WTC11 (cell line): ENCODE measurements at regions not wholly inside any gene's neighbourhood (a gene's known extent, or its start where the extent isn't known, plus 50 kb on each side); places are given as distances from the start of the nearest gene placed in this dataset.

Experiments
- ESRRA ChIP-seq: sonication (generic); formaldehyde crosslinking; IDR thresholded peaks from 2 replicates; pipeline ENCODE4 v1.8.1; 2022; ENCODE audit warnings: mild to moderate bottlenecking, missing genetic modification reagents, borderline replicate concordance
- NR2C2 ChIP-seq: sonication (generic); formaldehyde crosslinking; IDR thresholded peaks from 2 replicates; pipeline ENCODE4 v1.8.0; 2022; ENCODE audit warnings: mild to moderate bottlenecking, missing genetic modification reagents
- TEAD1 ChIP-seq: sonication (generic); formaldehyde crosslinking; IDR thresholded peaks from 2 replicates; pipeline ENCODE4 v1.8.0; 2022; ENCODE audit warnings: mild to moderate bottlenecking, missing genetic modification reagents
- ZNF416 ChIP-seq: fragments of 250-450 bp; sonication (Bioruptor Pico); IDR thresholded peaks from 2 replicates; pipeline ENCODE4 v1.9.0; 2021; ENCODE audit warnings: mild to moderate bottlenecking, inconsistent platforms
- ZSCAN18 ChIP-seq: fragments of 250-450 bp; sonication (Bioruptor Pico); IDR thresholded peaks from 2 replicates; pipeline ENCODE4 v2.1.2; 2022; ENCODE audit warnings: mild to moderate bottlenecking, moderate library complexity
- TF ChIP-seq, protein P1 (sequence below): fragments of 200-600 bp; IDR thresholded peaks from 2 replicates; pipeline ENCODE4 v1.8.0; 2022; ENCODE audit warnings: antibody characterized with exemption

DNA sequence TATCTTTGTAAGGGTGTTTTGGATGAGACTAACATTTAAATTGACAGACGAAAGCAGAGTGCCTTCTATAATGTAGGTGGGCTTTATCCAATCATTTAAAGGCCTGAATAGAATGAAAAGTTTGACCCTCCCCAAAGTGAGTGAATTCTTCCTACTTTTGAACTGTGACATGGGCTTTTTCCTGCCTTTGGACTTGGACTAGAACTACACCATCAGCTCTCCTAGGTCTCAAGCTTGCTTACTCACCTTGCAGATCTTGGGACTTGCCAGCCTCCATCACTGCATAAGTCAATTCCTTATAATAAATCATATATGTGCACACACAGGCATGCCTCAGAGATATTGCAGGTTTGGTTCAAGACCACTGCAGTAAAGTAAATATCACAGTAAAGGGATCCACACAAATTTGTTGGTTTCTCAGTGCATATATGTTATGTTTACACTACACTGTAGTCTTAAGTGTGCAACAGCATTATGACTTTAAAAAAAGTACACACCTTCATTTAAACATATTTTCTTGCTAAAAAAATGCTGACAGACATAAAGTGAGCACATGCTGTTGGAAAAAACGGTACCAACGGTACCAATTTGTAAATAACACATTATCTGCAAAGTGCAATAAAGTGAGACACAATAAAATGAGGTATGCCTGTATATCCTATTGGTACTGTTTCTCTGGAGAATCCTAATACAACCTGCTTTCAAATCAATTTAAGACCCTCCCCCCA, 51.6 kb upstream of the ATF3 start:
- TF ChIP-seq, protein P1, sequence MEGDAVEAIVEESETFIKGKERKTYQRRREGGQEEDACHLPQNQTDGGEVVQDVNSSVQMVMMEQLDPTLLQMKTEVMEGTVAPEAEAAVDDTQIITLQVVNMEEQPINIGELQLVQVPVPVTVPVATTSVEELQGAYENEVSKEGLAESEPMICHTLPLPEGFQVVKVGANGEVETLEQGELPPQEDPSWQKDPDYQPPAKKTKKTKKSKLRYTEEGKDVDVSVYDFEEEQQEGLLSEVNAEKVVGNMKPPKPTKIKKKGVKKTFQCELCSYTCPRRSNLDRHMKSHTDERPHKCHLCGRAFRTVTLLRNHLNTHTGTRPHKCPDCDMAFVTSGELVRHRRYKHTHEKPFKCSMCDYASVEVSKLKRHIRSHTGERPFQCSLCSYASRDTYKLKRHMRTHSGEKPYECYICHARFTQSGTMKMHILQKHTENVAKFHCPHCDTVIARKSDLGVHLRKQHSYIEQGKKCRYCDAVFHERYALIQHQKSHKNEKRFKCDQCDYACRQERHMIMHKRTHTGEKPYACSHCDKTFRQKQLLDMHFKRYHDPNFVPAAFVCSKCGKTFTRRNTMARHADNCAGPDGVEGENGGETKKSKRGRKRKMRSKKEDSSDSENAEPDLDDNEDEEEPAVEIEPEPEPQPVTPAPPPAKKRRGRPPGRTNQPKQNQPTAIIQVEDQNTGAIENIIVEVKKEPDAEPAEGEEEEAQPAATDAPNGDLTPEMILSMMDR: no peak
- TF ChIP-seq ESRRA (CRISPR knock-in tag) (no peak), NR2C2 (no peak), ZSCAN18 (CRISPR knock-in tag) (no peak), ZNF416 (CRISPR knock-in tag) (no peak), TEAD1 (CRISPR knock-in tag) (no peak)
